Stimulated activated naive CD8-positive, alpha-beta T cell treated with anti-CD3 and anti-CD28 coated beads, Interleukin-15, Interleukin-2, amounts not matched to agents 100 ng/mL and 50 ng/mL, for 24 hours (primary cell): ENCODE measurements at regions not wholly inside any gene's neighbourhood (a gene's known extent, or its start where the extent isn't known, plus 50 kb on each side); places are given as distances from the start of the nearest gene placed in this dataset.

ENCODE experiments used
- H3K27ac Mint-ChIP-seq: one replicate; pipeline ENCODE4 v1.8.0; 2021; ENCODE audit warnings: mild to moderate bottlenecking, mixed read lengths
- H3K27me3 Mint-ChIP-seq: one replicate; pipeline ENCODE4 v1.8.0; 2021; ENCODE audit warnings: mixed read lengths
- H3K36me3 Mint-ChIP-seq: one replicate; pipeline ENCODE4 v1.8.0; 2021; ENCODE audit warnings: low read depth, mixed read lengths
- H3K4me1 Mint-ChIP-seq: one replicate; pipeline ENCODE4 v1.8.0; 2021; ENCODE audit warnings: low read depth, mixed read lengths
- H3K4me3 Mint-ChIP-seq: one replicate; pipeline ENCODE4 v1.8.0; 2021; ENCODE audit warnings: mild to moderate bottlenecking, mixed read lengths
- H3K9me3 Mint-ChIP-seq: one replicate; pipeline ENCODE4 v1.8.0; 2021; ENCODE audit warnings: mixed read lengths

GRCh38 chr12:124726596-124727263, 136.9 kb downstream of the SCARB1 start:
- Mint-ChIP-seq H3K4me3 (no peak overlapping the region), H3K27ac (no peak overlapping the region), H3K4me1 (no peaks in the 10 kb centered on the region), H3K36me3 (no peaks in the 10 kb centered on the region), H3K27me3 (peaks cover 9% of the 10 kb centered on the region), H3K9me3 (no peaks in the 10 kb centered on the region)

- Mint-ChIP-seq H3K9me3 (no peaks in the 10 kb centered on the region), H3K36me3 (no peaks in the 10 kb centered on the region), H3K4me3 (no peak overlapping the region), H3K4me1 (no peaks in the 10 kb centered on the region), H3K27me3 (peaks cover 9% of the 10 kb centered on the region), H3K27ac (no peak overlapping the region)
Measured at GRCh38 chr12:124725597-124726237, 137.9 kb downstream of the SCARB1 start.

GRCh38 chr12:124725099-124725498, 138.6 kb downstream of the SCARB1 start:
- Mint-ChIP-seq H3K4me3 (no peak overlapping the region), H3K27me3 (peaks cover 9% of the 10 kb centered on the region), H3K9me3 (no peaks in the 10 kb centered on the region), H3K36me3 (no peaks in the 10 kb centered on the region), H3K4me1 (no peaks in the 10 kb centered on the region), H3K27ac (no peak overlapping the region)

- no peaks in the 10 kb centered on the region for H3K36me3 Mint-ChIP-seq
- H3K9me3 Mint-ChIP-seq = no peaks in the 10 kb centered on the region
- no peak overlapping the region for H3K4me3 Mint-ChIP-seq
- no peak overlapping the region for H3K27ac Mint-ChIP-seq
- H3K4me1 Mint-ChIP-seq = no peaks in the 10 kb centered on the region
- H3K27me3 Mint-ChIP-seq = peaks cover 14% of the 10 kb centered on the region
Measured at GRCh38 chr12:124722878-124723277, 140.8 kb downstream of the SCARB1 start.

GRCh38 chr12:124721501-124722162, 142.0 kb downstream of the SCARB1 start:
- Mint-ChIP-seq H3K9me3 (no peaks in the 10 kb centered on the region), H3K4me3 (no peak overlapping the region), H3K4me1 (no peaks in the 10 kb centered on the region), H3K27ac (no peak overlapping the region), H3K36me3 (no peaks in the 10 kb centered on the region), H3K27me3 (peaks cover 10% of the 10 kb centered on the region)

- Mint-ChIP-seq H3K4me1 (no peaks in the 10 kb centered on the region), H3K27ac (no peak overlapping the region), H3K27me3 (peaks cover 5% of the 10 kb centered on the region), H3K36me3 (no peaks in the 10 kb centered on the region), H3K4me3 (no peak overlapping the region), H3K9me3 (no peaks in the 10 kb centered on the region)
Measured at GRCh38 chr12:124720681-124721500, 142.8 kb downstream of the SCARB1 start.

GRCh38 chr12:124720004-124720680, 143.5 kb downstream of the SCARB1 start:
- Mint-ChIP-seq H3K4me1 (no peaks in the 10 kb centered on the region), H3K27ac (no peak overlapping the region)

GRCh38 chr12:124719231-124719630, 144.4 kb downstream of the SCARB1 start:
- Mint-ChIP-seq H3K9me3 (no peaks in the 10 kb centered on the region), H3K27ac (no peak overlapping the region), H3K36me3 (no peaks in the 10 kb centered on the region), H3K27me3 (peaks cover 5% of the 10 kb centered on the region), H3K4me3 (no peak overlapping the region), H3K4me1 (peaks cover 9% of the 10 kb centered on the region)

More at GRCh38 chr12:124720004-124720680, 143.5 kb downstream of the SCARB1 start:
- H3K27me3 Mint-ChIP-seq = peaks cover 5% of the 10 kb centered on the region
- H3K4me3 Mint-ChIP-seq = no peak overlapping the region
- no peaks in the 10 kb centered on the region for H3K9me3 Mint-ChIP-seq
- no peaks in the 10 kb centered on the region for H3K36me3 Mint-ChIP-seq

- H3K27ac Mint-ChIP-seq = no peak overlapping the region
- no peaks in the 10 kb centered on the region for H3K9me3 Mint-ChIP-seq
- no peaks in the 10 kb centered on the region for H3K36me3 Mint-ChIP-seq
- H3K27me3 Mint-ChIP-seq = peaks cover 5% of the 10 kb centered on the region
- peaks cover 17% of the 10 kb centered on the region for H3K4me1 Mint-ChIP-seq
- H3K4me3 Mint-ChIP-seq = no peak overlapping the region
Measured at GRCh38 chr12:124718458-124718857, 145.2 kb downstream of the SCARB1 start.

- H3K9me3 Mint-ChIP-seq = no peaks in the 10 kb centered on the region
- peaks cover 21% of the 10 kb centered on the region for H3K4me1 Mint-ChIP-seq
- no peak overlapping the region for H3K27ac Mint-ChIP-seq
- peaks cover 5% of the 10 kb centered on the region for H3K27me3 Mint-ChIP-seq
- H3K4me3 Mint-ChIP-seq = no peak overlapping the region
- H3K36me3 Mint-ChIP-seq = no peaks in the 10 kb centered on the region
Measured at GRCh38 chr12:124718036-124718435, 145.6 kb downstream of the SCARB1 start.

- no peaks in the 10 kb centered on the region for H3K36me3 Mint-ChIP-seq
- H3K4me1 Mint-ChIP-seq = peaks cover 24% of the 10 kb centered on the region
- H3K27me3 Mint-ChIP-seq = peaks cover 5% of the 10 kb centered on the region
Measured at GRCh38 chr12:124717318-124717717, 146.3 kb downstream of the SCARB1 start.

GRCh38 chr12:124716208-124717130, 147.2 kb downstream of the SCARB1 start:
- Mint-ChIP-seq H3K4me3 (no peak overlapping the region), H3K27me3 (peaks cover 5% of the 10 kb centered on the region), H3K4me1 (peaks cover 24% of the 10 kb centered on the region), H3K27ac (no peak overlapping the region), H3K36me3 (no peaks in the 10 kb centered on the region), H3K9me3 (no peaks in the 10 kb centered on the region)

More at GRCh38 chr12:124717318-124717717, 146.3 kb downstream of the SCARB1 start:
- Mint-ChIP-seq H3K9me3 (no peaks in the 10 kb centered on the region), H3K27ac (no peak overlapping the region), H3K4me3 (no peak overlapping the region)

GRCh38 chr12:124715121-124715990, 147.9 kb upstream of the NCOR2 start:
- Mint-ChIP-seq H3K9me3 (no peaks in the 10 kb centered on the region), H3K27me3 (peaks cover 5% of the 10 kb centered on the region), H3K4me1 (peaks cover 24% of the 10 kb centered on the region), H3K36me3 (no peaks in the 10 kb centered on the region), H3K4me3 (no peak overlapping the region), H3K27ac (peak overlapping the region; percentile 63)
